Nephron progenitor cell (in vitro differentiated cells): ENCODE measurements at regions not wholly inside any gene's neighbourhood (a gene's known extent, or its start where the extent isn't known, plus 50 kb on each side); places are given as distances from the start of the nearest gene placed in this dataset.

Experiments
- DNase-seq: peaks from one replicate; pipeline ENCODE4 v3.0.0; 2021
- H3K27ac Mint-ChIP-seq: 2 replicates; pipeline ENCODE4 v1.8.0; 2021; ENCODE audit warnings: mild to moderate bottlenecking, moderate library complexity, mixed read lengths
- H3K27me3 Mint-ChIP-seq: 2 replicates; pipeline ENCODE4 v1.8.0; 2021; ENCODE audit warnings: mild to moderate bottlenecking, low read depth, mixed read lengths; ENCODE audit not compliant: poor library complexity
- H3K36me3 Mint-ChIP-seq: 2 replicates; pipeline ENCODE4 v1.8.0; 2021; ENCODE audit warnings: low read depth, mixed read lengths
- H3K4me1 Mint-ChIP-seq: 2 replicates; pipeline ENCODE4 v1.8.0; 2021; ENCODE audit warnings: mixed read lengths
- H3K4me3 Mint-ChIP-seq: 2 replicates; pipeline ENCODE4 v1.8.0; 2021; ENCODE audit warnings: mild to moderate bottlenecking, moderate library complexity, mixed read lengths
- H3K9me3 Mint-ChIP-seq: 2 replicates; pipeline ENCODE4 v1.8.0; 2021; ENCODE audit warnings: mild to moderate bottlenecking, moderate library complexity, mixed read lengths
- TF ChIP-seq, protein P1 (sequence below): fragments of 200-600 bp; sonication (generic); IDR thresholded peaks from 2 replicates; pipeline ENCODE4 v1.5.0; 2021; ENCODE audit warnings: antibody characterized with exemption

- H3K27ac Mint-ChIP-seq, result no peak overlapping the region
- no peak overlapping the region for H3K4me3 Mint-ChIP-seq
- TF ChIP-seq, protein P1, sequence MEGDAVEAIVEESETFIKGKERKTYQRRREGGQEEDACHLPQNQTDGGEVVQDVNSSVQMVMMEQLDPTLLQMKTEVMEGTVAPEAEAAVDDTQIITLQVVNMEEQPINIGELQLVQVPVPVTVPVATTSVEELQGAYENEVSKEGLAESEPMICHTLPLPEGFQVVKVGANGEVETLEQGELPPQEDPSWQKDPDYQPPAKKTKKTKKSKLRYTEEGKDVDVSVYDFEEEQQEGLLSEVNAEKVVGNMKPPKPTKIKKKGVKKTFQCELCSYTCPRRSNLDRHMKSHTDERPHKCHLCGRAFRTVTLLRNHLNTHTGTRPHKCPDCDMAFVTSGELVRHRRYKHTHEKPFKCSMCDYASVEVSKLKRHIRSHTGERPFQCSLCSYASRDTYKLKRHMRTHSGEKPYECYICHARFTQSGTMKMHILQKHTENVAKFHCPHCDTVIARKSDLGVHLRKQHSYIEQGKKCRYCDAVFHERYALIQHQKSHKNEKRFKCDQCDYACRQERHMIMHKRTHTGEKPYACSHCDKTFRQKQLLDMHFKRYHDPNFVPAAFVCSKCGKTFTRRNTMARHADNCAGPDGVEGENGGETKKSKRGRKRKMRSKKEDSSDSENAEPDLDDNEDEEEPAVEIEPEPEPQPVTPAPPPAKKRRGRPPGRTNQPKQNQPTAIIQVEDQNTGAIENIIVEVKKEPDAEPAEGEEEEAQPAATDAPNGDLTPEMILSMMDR, result no peak
- H3K27me3 Mint-ChIP-seq, result peaks cover 64% of the 10 kb centered on the region
- no peak for DNase-seq
- no peaks in the 10 kb centered on the region for H3K9me3 Mint-ChIP-seq
- H3K36me3 Mint-ChIP-seq, result no peaks in the 10 kb centered on the region
- H3K4me1 Mint-ChIP-seq, result no peaks in the 10 kb centered on the region
Measured at GRCh38 chr20:21456207-21456606, 57.7 kb downstream of the NKX2-2 start.

- DNase-seq, result no peak
- Mint-ChIP-seq H3K27ac (no peak overlapping the region), H3K36me3 (no peaks in the 10 kb centered on the region), H3K4me3 (no peak overlapping the region), H3K4me1 (no peaks in the 10 kb centered on the region), H3K27me3 (peaks cover 54% of the 10 kb centered on the region), H3K9me3 (no peaks in the 10 kb centered on the region)
- TF ChIP-seq, protein P1, result no peak
Measured at GRCh38 chr20:21453690-21454089, 56.4 kb upstream of the NKX2-4 start.

- Mint-ChIP-seq H3K27me3 (peaks cover 29% of the 10 kb centered on the region), H3K9me3 (no peaks in the 10 kb centered on the region), H3K4me3 (no peak overlapping the region), H3K27ac (no peak overlapping the region), H3K4me1 (no peaks in the 10 kb centered on the region), H3K36me3 (no peaks in the 10 kb centered on the region)
- DNase-seq, result no peak
- TF ChIP-seq, protein P1, result no peak
Measured at GRCh38 chr20:21450572-21450971, 53.2 kb upstream of the NKX2-4 start.
